Transverse colon (tissue), 4 donors: ENCODE measurements at regions not wholly inside any gene's neighbourhood (a gene's known extent, or its start where the extent isn't known, plus 50 kb on each side); places are given as distances from the start of the nearest gene placed in this dataset.

ENCODE experiments used
- CTCF ChIP-seq, 5 experiments: fragments of 200-600 bp in 3 of 5; fragments of 450-650 bp in 2 of 5; sonication (generic) in 3 of 5; IDR thresholded peaks; 1 replicate in 2 of 5; 2 replicates in 3 of 5; pipeline ENCODE4 v1.5.1; 2016 to 2017; ENCODE audit warnings: antibody characterized with exemption in 5 of 5, inconsistent platforms in 3 of 5, mild to moderate bottlenecking in 2 of 5, moderate library complexity in 1 of 5
- EP300 ChIP-seq: sonication (generic); formaldehyde crosslinking; IDR thresholded peaks from one replicate; pipeline ENCODE4 v1.6.1; 2017; ENCODE audit warnings: antibody characterized with exemption, low read depth
- POLR2A ChIP-seq: fragments of 450-650 bp; IDR thresholded peaks from one replicate; pipeline ENCODE4 v1.6.1; 2016; ENCODE audit warnings: antibody characterized with exemption, mild to moderate bottlenecking, moderate library complexity
- POLR2AphosphoS5 ChIP-seq, 3 donors: sonication (generic); formaldehyde crosslinking; IDR thresholded peaks; one replicate each; pipeline ENCODE4 v1.6.1; 2016; ENCODE audit warnings: antibody characterized with exemption in 3 of 3

- TF ChIP-seq POLR2A (no peak), CTCF (IDR thresholded peaks at IDR 0.05) (no peak), POLR2AphosphoS5 (IDR thresholded peaks at IDR 0.05) (no peak), EP300 (no peak)
Observed at GRCh38 chr4:108484187-108484586, 136.2 kb upstream of the RPL34 start.
